HCT116 (cell line): ENCODE measurements at regions not wholly inside any gene's neighbourhood (a gene's known extent, or its start where the extent isn't known, plus 50 kb on each side); places are given as distances from the start of the nearest gene placed in this dataset.

ENCODE experiments used
- ATAC-seq: fragments of 200-7000 bp; cut with Tn5 transposase; 2 replicates; pipeline ENCODE4 v1.9.1; 2020; ENCODE audit warnings: mild to moderate bottlenecking, moderate library complexity
- BruUV-seq: library from RNA; stranded (reverse); fragments of 400-500 nt; replicated peaks from 2 replicates; lab custom pipeline; 2021; lab: Mats Ljungman, UMichigan
- CTCF ChIA-PET: fragments of 300-600 bp; sonication (Branson Sonifier 250); formaldehyde crosslinking; loops from one replicate; lab custom pipeline; 2021; ENCODE audit warnings: antibody characterized with exemption; lab: Charles Lee
- POLR2A ChIA-PET: fragments of 300-600, 350-600 bp; sonication (Branson Sonifier 250); formaldehyde crosslinking; loops from one replicate; lab custom pipeline; 2021; ENCODE audit warnings: antibody characterized with exemption; lab: Charles Lee
- RAD21 ChIA-PET, 2 experiments: fragments of 300-600 bp; sonication (Branson Sonifier 250); formaldehyde crosslinking; loops; one replicate each; lab custom pipeline; 2023; ENCODE audit warnings: low total read pairs in 2 of 2; ENCODE audit not compliant: uncharacterized antibody in 2 of 2, unreplicated experiment in 2 of 2, low non-redundant PET in 1 of 2; lab: Charles Lee
- DNase-seq: peaks from one replicate; pipeline ENCODE4 v3.0.0-alpha.2; 2010; ENCODE audit warnings: low read depth, low spot score
- H2AFZ ChIP-seq: fragments of 200-600 bp; shearing (Covaris generic), sonication (generic); 2 replicates; pipeline ENCODE4 v1.6.1; 2017; ENCODE audit warnings: low read depth, mixed run types, mixed read lengths, antibody characterized with exemption, low read length; ENCODE audit not compliant: poor library complexity, severe bottlenecking
- H3K27ac ChIP-seq: 2 replicates; pipeline ENCODE4 v1.5.1; 2012; ENCODE audit warnings: low read depth, low read length
- H3K27me3 ChIP-seq: fragments of 200-600 bp; sonication (generic); 2 replicates; pipeline ENCODE4 v1.6.1; 2016; ENCODE audit warnings: mixed run types, low read length, mixed read lengths; ENCODE audit not compliant: insufficient read depth
- H3K36me3 ChIP-seq, 2 experiments: fragments of 200-500 bp in 1 of 2; fragments of 200-600 bp in 1 of 2; sonication (Bioruptor generic) in 1 of 2; sonication (generic) in 1 of 2; 2 replicates each; pipeline versions ENCODE4 v1.5.1 to v1.6.1; 2014 to 2016; ENCODE audit warnings: low read length in 2 of 2, inconsistent platforms in 1 of 2, mixed read lengths in 1 of 2, mixed run types in 1 of 2; ENCODE audit not compliant: insufficient read depth in 2 of 2, control insufficient read depth in 1 of 2
- H3K4me1 ChIP-seq, 2 experiments: fragments of 200-600 bp in 1 of 2; sonication (generic) in 1 of 2; 2 replicates each; pipeline versions ENCODE4 v1.5.1 to v1.6.1; 2012 to 2017; ENCODE audit warnings: low read length in 2 of 2, inconsistent platforms in 1 of 2, mild to moderate bottlenecking in 1 of 2, mixed read lengths in 1 of 2, mixed run types in 1 of 2, moderate library complexity in 1 of 2; ENCODE audit not compliant: insufficient read depth in 2 of 2, control insufficient read depth in 1 of 2
- H3K4me2 ChIP-seq: fragments of 200-600 bp; sonication (generic); 2 replicates; pipeline ENCODE4 v1.6.1; 2017; ENCODE audit warnings: mixed run types, low read length, mixed read lengths
- H3K4me3 ChIP-seq, 2 experiments: fragments of 200-600 bp in 1 of 2; sonication (generic) in 1 of 2; replicated peaks in 1 of 2; 2 replicates each; pipeline ENCODE4 v1.5.1; 2011 to 2016; ENCODE audit warnings: low read length in 2 of 2, control low read depth in 1 of 2, low read depth in 1 of 2, mild to moderate bottlenecking in 1 of 2, mixed read lengths in 1 of 2, mixed run types in 1 of 2
- H3K79me2 ChIP-seq: fragments of 200-600 bp; sonication (generic); 2 replicates; pipeline ENCODE4 v1.6.1; 2017; ENCODE audit warnings: mild to moderate bottlenecking, mixed run types, low read length, moderate library complexity, mixed read lengths; ENCODE audit not compliant: insufficient read depth
- H3K9ac ChIP-seq: fragments of 200-600 bp; sonication (generic); 2 replicates; pipeline ENCODE4 v1.6.1; 2016; ENCODE audit warnings: low read length, mixed read lengths
- H3K9me2 ChIP-seq: fragments of 200-600 bp; sonication (generic), shearing (Covaris generic); 2 replicates; pipeline ENCODE4 v1.6.1; 2017; ENCODE audit warnings: mixed run types, mild to moderate bottlenecking, moderate library complexity; ENCODE audit not compliant: insufficient read depth
- H3K9me3 ChIP-seq, 2 experiments: fragments of 200-500 bp in 1 of 2; fragments of 200-600 bp in 1 of 2; sonication (Bioruptor generic) in 1 of 2; sonication (generic) in 1 of 2; 2 replicates each; pipeline ENCODE4 v1.6.1; 2014 to 2017; ENCODE audit warnings: low read length in 2 of 2, mixed read lengths in 2 of 2, inconsistent platforms in 1 of 2, low read depth in 1 of 2, mild to moderate bottlenecking in 1 of 2, mixed run types in 1 of 2, moderate library complexity in 1 of 2; ENCODE audit not compliant: control insufficient read depth in 1 of 2, insufficient read depth in 1 of 2
- H4K20me1 ChIP-seq: fragments of 200-600 bp; sonication (generic), shearing (Covaris generic); 2 replicates; pipeline ENCODE4 v1.6.1; 2017; ENCODE audit warnings: mixed run types, mild to moderate bottlenecking, moderate library complexity; ENCODE audit not compliant: insufficient read depth
- CEBPB ChIP-seq: IDR thresholded peaks from 2 replicates; pipeline ENCODE4 v1.6.1; 2012; ENCODE audit warnings: low read depth
- ELF1 ChIP-seq: IDR thresholded peaks from 2 replicates; pipeline ENCODE4 v1.6.1; 2012; ENCODE audit warnings: low read depth, borderline replicate concordance
- EZH2 ChIP-seq: fragments of 200-600 bp; sonication (generic); IDR thresholded peaks from 2 replicates; pipeline ENCODE4 v1.6.1; 2017; ENCODE audit warnings: antibody characterized with exemption, mixed run types
- EZH2phosphoT487 ChIP-seq: fragments of 200-600 bp; IDR thresholded peaks from 2 replicates; pipeline ENCODE4 v1.6.1; 2018; ENCODE audit warnings: antibody characterized with exemption, borderline replicate concordance
- FOSL1 ChIP-seq: IDR thresholded peaks from 2 replicates; pipeline ENCODE4 v1.6.1; 2012; ENCODE audit warnings: low read depth
- JUND ChIP-seq: IDR thresholded peaks from 2 replicates; pipeline ENCODE4 v1.6.1; 2012
- RAD21 ChIP-seq: IDR thresholded peaks from 2 replicates; pipeline ENCODE4 v1.6.1; 2012; ENCODE audit warnings: low read depth, mild to moderate bottlenecking
- SRF ChIP-seq: IDR thresholded peaks from 2 replicates; pipeline ENCODE4 v1.6.1; 2012; ENCODE audit warnings: low read depth
- YY1 ChIP-seq: IDR thresholded peaks from 2 replicates; pipeline ENCODE4 v1.6.1; 2011; ENCODE audit warnings: low read length, low read depth, moderate library complexity, mild to moderate bottlenecking; ENCODE audit not compliant: insufficient replicate concordance; ENCODE audit errors: extremely low read depth
- intact Hi-C: fragments of 100-400 bp; cut with micrococcal nuclease; formaldehyde crosslinking; loops from 2 replicates; pipeline ENCODE4 v1.10.0; 2022
- TF ChIP-seq, protein P1 (sequence below): IDR thresholded peaks from 2 replicates; pipeline ENCODE4 v1.6.1; 2011; ENCODE audit warnings: mild to moderate bottlenecking, low read length, moderate library complexity; ENCODE audit not compliant: insufficient replicate concordance; ENCODE audit errors: extremely low read depth
- TF ChIP-seq, protein P2 (sequence below): IDR thresholded peaks from 2 replicates; pipeline ENCODE4 v1.6.1; 2012

DNA sequence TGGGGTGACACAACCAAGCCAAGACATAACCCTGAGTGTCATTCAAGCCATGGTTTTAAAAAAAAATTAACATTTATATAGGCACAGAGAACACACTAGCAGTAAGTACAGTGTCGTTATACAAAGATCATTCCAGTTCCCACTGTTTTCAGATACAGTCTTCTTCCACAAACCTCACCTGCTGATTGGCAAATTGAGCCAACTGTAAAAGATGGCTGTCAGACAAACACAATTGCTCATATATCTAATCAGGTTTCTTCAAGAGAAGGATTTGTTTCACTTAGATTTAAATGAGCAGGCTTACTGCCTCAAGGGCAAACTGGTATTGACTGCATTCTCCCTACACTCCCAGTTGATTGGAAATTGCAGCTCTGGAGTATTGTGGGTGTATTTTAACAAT, 308.9 kb downstream of the RBM26 start (continued):
- TF ChIP-seq CEBPB (no peak), EZH2 (no peak), EZH2phosphoT487 (no peak)

DNA sequence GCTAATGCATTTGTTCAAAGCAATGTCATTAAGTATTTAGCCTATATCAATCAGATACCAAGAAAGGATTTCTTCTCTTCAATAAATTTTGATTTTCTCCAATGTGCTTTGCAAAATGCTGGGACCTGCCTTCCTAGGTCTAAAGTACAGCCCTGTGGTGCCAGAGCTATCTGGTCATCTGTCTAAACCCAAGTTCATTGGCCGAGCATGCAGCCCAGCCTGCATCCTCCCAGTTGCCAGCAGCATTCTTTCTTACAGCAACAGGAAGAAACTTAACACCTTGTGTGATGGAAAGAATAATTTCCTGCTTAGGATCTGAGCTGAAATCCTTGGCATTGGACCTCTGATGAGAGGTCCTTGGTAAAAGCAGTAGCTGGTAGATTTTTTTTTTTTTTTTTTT, 310.0 kb downstream of the RBM26 start:
- Histone ChIP-seq H3K9me3 (no peaks in the 10 kb centered on the region), H3K4me3 (no peak overlapping the region), H3K36me3 (no peaks in the 10 kb centered on the region), H3K9me2 (no peaks in the 10 kb centered on the region), H3K4me2 (no peak overlapping the region), H3K79me2 (no peaks in the 10 kb centered on the region), H3K27ac (no peak overlapping the region), H4K20me1 (no peaks in the 10 kb centered on the region), H2AFZ (no peak overlapping the region), H3K27me3 (peaks cover 13% of the 10 kb centered on the region), H3K4me1 (no peaks in the 10 kb centered on the region), H3K9ac (no peak overlapping the region)
- intact Hi-C loops = no loop called here
- ChIA-PET CTCF (no interaction called here), RAD21 (no interaction called here), POLR2A (no interaction called here)
- no peak for DNase-seq
- ATAC-seq = no peak
- no peak for TF ChIP-seq JUND
- TF ChIP-seq, protein P1, sequence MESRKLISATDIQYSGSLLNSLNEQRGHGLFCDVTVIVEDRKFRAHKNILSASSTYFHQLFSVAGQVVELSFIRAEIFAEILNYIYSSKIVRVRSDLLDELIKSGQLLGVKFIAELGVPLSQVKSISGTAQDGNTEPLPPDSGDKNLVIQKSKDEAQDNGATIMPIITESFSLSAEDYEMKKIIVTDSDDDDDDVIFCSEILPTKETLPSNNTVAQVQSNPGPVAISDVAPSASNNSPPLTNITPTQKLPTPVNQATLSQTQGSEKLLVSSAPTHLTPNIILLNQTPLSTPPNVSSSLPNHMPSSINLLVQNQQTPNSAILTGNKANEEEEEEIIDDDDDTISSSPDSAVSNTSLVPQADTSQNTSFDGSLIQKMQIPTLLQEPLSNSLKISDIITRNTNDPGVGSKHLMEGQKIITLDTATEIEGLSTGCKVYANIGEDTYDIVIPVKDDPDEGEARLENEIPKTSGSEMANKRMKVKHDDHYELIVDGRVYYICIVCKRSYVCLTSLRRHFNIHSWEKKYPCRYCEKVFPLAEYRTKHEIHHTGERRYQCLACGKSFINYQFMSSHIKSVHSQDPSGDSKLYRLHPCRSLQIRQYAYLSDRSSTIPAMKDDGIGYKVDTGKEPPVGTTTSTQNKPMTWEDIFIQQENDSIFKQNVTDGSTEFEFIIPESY = no peak
- TF ChIP-seq SRF = no peak
- TF ChIP-seq, protein P2, sequence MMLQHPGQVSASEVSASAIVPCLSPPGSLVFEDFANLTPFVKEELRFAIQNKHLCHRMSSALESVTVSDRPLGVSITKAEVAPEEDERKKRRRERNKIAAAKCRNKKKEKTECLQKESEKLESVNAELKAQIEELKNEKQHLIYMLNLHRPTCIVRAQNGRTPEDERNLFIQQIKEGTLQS = no peak
- no peak for TF ChIP-seq ELF1
- no peak for TF ChIP-seq RAD21
- no peak for TF ChIP-seq YY1
- no peak for TF ChIP-seq FOSL1
- no TSS peak for BruUV-seq
